DND-41 (cell line): ENCODE measurements at regions not wholly inside any gene's neighbourhood (a gene's known extent, or its start where the extent isn't known, plus 50 kb on each side); places are given as distances from the start of the nearest gene placed in this dataset.

ENCODE experiments used
- ATAC-seq: fragments of 200-7000 bp; cut with Tn5 transposase; 3 replicates; pipeline ENCODE4 v1.9.1; 2021; ENCODE audit warnings: low read depth; ENCODE audit not compliant: insufficient read depth
- DNase-seq: peaks from one replicate; pipeline ENCODE4 v3.0.0-alpha.2; 2020
- H2AFZ ChIP-seq: 2 replicates; pipeline ENCODE4 v1.6.0; 2012; ENCODE audit warnings: low read depth, low read length
- H3K27ac ChIP-seq: 2 replicates; pipeline ENCODE4 v1.5.1; 2012; ENCODE audit warnings: low read length, inconsistent platforms
- H3K27me3 ChIP-seq: fragments of 200-600 bp; sonication (generic); 2 replicates; pipeline ENCODE4 v1.6.0; 2012; ENCODE audit warnings: low read length, mild to moderate bottlenecking, inconsistent platforms; ENCODE audit not compliant: insufficient read depth, poor library complexity
- H3K36me3 ChIP-seq: 2 replicates; pipeline ENCODE4 v1.5.1; 2012; ENCODE audit warnings: low read length, inconsistent platforms; ENCODE audit not compliant: insufficient read depth
- H3K4me1 ChIP-seq: 2 replicates; pipeline ENCODE4 v1.5.1; 2012; ENCODE audit warnings: mild to moderate bottlenecking, low read length; ENCODE audit not compliant: insufficient read depth
- H3K4me2 ChIP-seq: 2 replicates; pipeline ENCODE4 v1.6.0; 2012; ENCODE audit warnings: mild to moderate bottlenecking, moderate library complexity, low read length, inconsistent platforms; ENCODE audit not compliant: insufficient read depth
- H3K4me3 ChIP-seq, 2 experiments: fragments of 200-600 bp in 1 of 2; shearing (Covaris generic) in 1 of 2; 2 replicates each; pipeline ENCODE4 v1.5.1; 2012 to 2016; ENCODE audit warnings: inconsistent platforms in 2 of 2, low read length in 2 of 2, mild to moderate bottlenecking in 2 of 2, low read depth in 1 of 2, moderate library complexity in 1 of 2
- H3K79me2 ChIP-seq: 2 replicates; pipeline ENCODE4 v1.6.0; 2012; ENCODE audit warnings: low read length, inconsistent platforms; ENCODE audit not compliant: insufficient read depth
- H3K9ac ChIP-seq: 2 replicates; pipeline ENCODE4 v1.6.0; 2012; ENCODE audit warnings: low read depth, mild to moderate bottlenecking, inconsistent platforms, low read length, moderate library complexity
- H3K9me3 ChIP-seq: 2 replicates; pipeline ENCODE4 v1.5.1; 2012; ENCODE audit warnings: low read length, moderate library complexity, mild to moderate bottlenecking, inconsistent platforms; ENCODE audit not compliant: insufficient read depth, severe bottlenecking
- H4K20me1 ChIP-seq: 2 replicates; pipeline ENCODE4 v1.6.0; 2012; ENCODE audit warnings: low read length; ENCODE audit not compliant: insufficient read depth
- CTCF ChIP-seq: IDR thresholded peaks from 2 replicates; pipeline ENCODE4 v1.5.1; 2012; ENCODE audit warnings: borderline replicate concordance, low read length, moderate library complexity, mild to moderate bottlenecking; ENCODE audit not compliant: poor library complexity, severe bottlenecking; ENCODE audit errors: extremely low read depth
- EZH2 ChIP-seq: IDR thresholded peaks from 3 replicates; pipeline ENCODE4 v1.6.1; 2012; ENCODE audit warnings: borderline replicate concordance, low read depth, mild to moderate bottlenecking, moderate library complexity, low read length, inconsistent platforms; ENCODE audit not compliant: severe bottlenecking

GRCh38 chr2:48132271-48132625 lies 182.2 kb upstream of the FOXN2 start:
- Histone ChIP-seq H3K4me1 (no peaks in the 10 kb centered on the region), H3K36me3 (no peaks in the 10 kb centered on the region), H3K27me3 (no peaks in the 10 kb centered on the region), H4K20me1 (no peaks in the 10 kb centered on the region), H3K9me3 (no peaks in the 10 kb centered on the region), H3K27ac (no peak overlapping the region), H2AFZ (no peak overlapping the region), H3K79me2 (no peaks in the 10 kb centered on the region), H3K9ac (no peak overlapping the region), H3K4me3 (no peak overlapping the region), H3K4me2 (no peak overlapping the region)
- TF ChIP-seq EZH2 (no peak), CTCF (no peak)
- ATAC-seq = no peak
- no peak for DNase-seq

GRCh38 chr2:48134704-48135103 lies 179.8 kb upstream of the FOXN2 start:
- H3K9ac ChIP-seq = no peak overlapping the region
- DNase-seq (no peak), ATAC-seq (no peak)
- H3K4me3 ChIP-seq = no peak overlapping the region
- no peaks in the 10 kb centered on the region for H3K79me2 ChIP-seq
- no peaks in the 10 kb centered on the region for H4K20me1 ChIP-seq
- H3K36me3 ChIP-seq = no peaks in the 10 kb centered on the region
- H3K27ac ChIP-seq = no peak overlapping the region
- no peaks in the 10 kb centered on the region for H3K27me3 ChIP-seq
- no peak overlapping the region for H3K4me2 ChIP-seq
- no peak overlapping the region for H2AFZ ChIP-seq
- no peaks in the 10 kb centered on the region for H3K9me3 ChIP-seq
- no peaks in the 10 kb centered on the region for H3K4me1 ChIP-seq
- TF ChIP-seq EZH2 (no peak), CTCF (no peak)

GRCh38 chr2:48135797-48136196 lies 178.7 kb upstream of the FOXN2 start:
- Histone ChIP-seq H3K4me2 (no peak overlapping the region), H3K79me2 (no peaks in the 10 kb centered on the region), H2AFZ (no peak overlapping the region), H3K27me3 (no peaks in the 10 kb centered on the region), H4K20me1 (no peaks in the 10 kb centered on the region), H3K36me3 (no peaks in the 10 kb centered on the region), H3K4me3 (no peak overlapping the region), H3K9me3 (no peaks in the 10 kb centered on the region), H3K27ac (no peak overlapping the region), H3K9ac (no peak overlapping the region), H3K4me1 (no peaks in the 10 kb centered on the region)
- ATAC-seq (no peak), DNase-seq (no peak)
- no peak for TF ChIP-seq EZH2
- no peak for TF ChIP-seq CTCF

- Histone ChIP-seq H4K20me1 (no peaks in the 10 kb centered on the region), H2AFZ (no peak overlapping the region), H3K4me1 (no peaks in the 10 kb centered on the region), H3K9me3 (no peaks in the 10 kb centered on the region), H3K27me3 (no peaks in the 10 kb centered on the region), H3K79me2 (no peaks in the 10 kb centered on the region), H3K4me2 (no peak overlapping the region), H3K36me3 (no peaks in the 10 kb centered on the region), H3K27ac (no peak overlapping the region), H3K9ac (no peak overlapping the region), H3K4me3 (no peak overlapping the region)
- no peak for ATAC-seq
- DNase-seq = no peak
- TF ChIP-seq CTCF = no peak
- no peak for TF ChIP-seq EZH2
These were observed 176.7 kb upstream of the FOXN2 start for GRCh38 chr2:48137829-48138228.
